ENCODE measurements at regions not wholly inside any gene's neighbourhood (a gene's known extent, or its start where the extent isn't known, plus 50 kb on each side); places are given as distances from the start of the nearest gene placed in this dataset.

DNA sequence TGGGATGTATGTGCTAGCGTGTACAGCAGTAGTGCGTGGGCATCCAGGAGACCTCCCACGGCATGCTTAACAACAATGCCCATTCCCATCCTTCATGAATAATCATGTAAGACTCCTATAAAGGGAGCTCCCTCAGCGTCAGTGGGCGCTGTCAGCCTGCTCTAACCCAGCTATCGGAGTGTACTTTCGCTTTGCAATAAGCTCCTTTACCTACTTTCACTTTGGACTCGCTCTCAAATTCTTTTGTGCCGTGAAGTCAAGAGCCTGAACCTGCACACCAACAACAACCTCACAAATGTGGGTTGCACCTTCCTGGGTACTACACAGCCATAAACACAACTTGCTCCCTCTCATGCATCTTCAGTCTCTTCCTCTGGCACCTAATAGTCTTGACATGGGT lies 114.8 kb upstream of the PAXBP1 start:
- TF ChIP-seq SIN3A (IDR thresholded peaks at IDR 0.05; ENCODE audit: low read depth), result no peak
- TF ChIP-seq, protein P1, sequence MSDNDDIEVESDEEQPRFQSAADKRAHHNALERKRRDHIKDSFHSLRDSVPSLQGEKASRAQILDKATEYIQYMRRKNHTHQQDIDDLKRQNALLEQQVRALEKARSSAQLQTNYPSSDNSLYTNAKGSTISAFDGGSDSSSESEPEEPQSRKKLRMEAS (IDR thresholded peaks at IDR 0.05), result no peak
- no peak for TF ChIP-seq ZBTB33 (IDR thresholded peaks at IDR 0.05; ENCODE audit: extremely low read depth, insufficient replicate concordance, low read length)
- no peak for TF ChIP-seq ZNF274 (IDR thresholded peaks at IDR 0.05; ENCODE audit: low read depth, low read length)
- no peak for TF ChIP-seq SP1 (IDR thresholded peaks at IDR 0.05; ENCODE audit: low read depth)
- TF ChIP-seq, protein P2, sequence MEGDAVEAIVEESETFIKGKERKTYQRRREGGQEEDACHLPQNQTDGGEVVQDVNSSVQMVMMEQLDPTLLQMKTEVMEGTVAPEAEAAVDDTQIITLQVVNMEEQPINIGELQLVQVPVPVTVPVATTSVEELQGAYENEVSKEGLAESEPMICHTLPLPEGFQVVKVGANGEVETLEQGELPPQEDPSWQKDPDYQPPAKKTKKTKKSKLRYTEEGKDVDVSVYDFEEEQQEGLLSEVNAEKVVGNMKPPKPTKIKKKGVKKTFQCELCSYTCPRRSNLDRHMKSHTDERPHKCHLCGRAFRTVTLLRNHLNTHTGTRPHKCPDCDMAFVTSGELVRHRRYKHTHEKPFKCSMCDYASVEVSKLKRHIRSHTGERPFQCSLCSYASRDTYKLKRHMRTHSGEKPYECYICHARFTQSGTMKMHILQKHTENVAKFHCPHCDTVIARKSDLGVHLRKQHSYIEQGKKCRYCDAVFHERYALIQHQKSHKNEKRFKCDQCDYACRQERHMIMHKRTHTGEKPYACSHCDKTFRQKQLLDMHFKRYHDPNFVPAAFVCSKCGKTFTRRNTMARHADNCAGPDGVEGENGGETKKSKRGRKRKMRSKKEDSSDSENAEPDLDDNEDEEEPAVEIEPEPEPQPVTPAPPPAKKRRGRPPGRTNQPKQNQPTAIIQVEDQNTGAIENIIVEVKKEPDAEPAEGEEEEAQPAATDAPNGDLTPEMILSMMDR (IDR thresholded peaks at IDR 0.05 in 2 of 3, conservative IDR thresholded peaks at IDR 0.05 in 1 of 3; ENCODE audit: borderline replicate concordance in 1 of 3, insufficient read depth in 1 of 3, low read depth in 2 of 3, low read length in 2 of 3), result no peak
- no peak for TF ChIP-seq EZH2phosphoT487 (IDR thresholded peaks at IDR 0.05; ENCODE audit: borderline replicate concordance)
- no peak for TF ChIP-seq ATF3 (IDR thresholded peaks at IDR 0.05)
- Histone ChIP-seq H3K9me3 (ENCODE audit: control insufficient read depth in 1 of 2, insufficient read depth in 1 of 2, low read depth in 1 of 2, low read length in 2 of 2) (no peaks in the 10 kb centered on the region), H3K27ac (ENCODE audit: low read depth, low read length) (no peak overlapping the region), H3K9me2 (ENCODE audit: insufficient read depth) (no peaks in the 10 kb centered on the region), H3K4me3 (replicated peaks in 1 of 2; ENCODE audit: low read depth in 1 of 2, low read length in 2 of 2) (no peak overlapping the region), H3K79me2 (ENCODE audit: insufficient read depth, low read length) (no peaks in the 10 kb centered on the region), H2AFZ (ENCODE audit: low read depth, low read length, poor library complexity, severe bottlenecking) (no peak overlapping the region), H3K27me3 (ENCODE audit: insufficient read depth, low read length) (peaks cover 57% of the 10 kb centered on the region), H3K9ac (ENCODE audit: low read length) (no peak overlapping the region), H3K4me2 (ENCODE audit: low read length) (peak overlapping the region; percentile 22; the same call in 1 of the 2 replicates), H4K20me1 (ENCODE audit: insufficient read depth) (no peaks in the 10 kb centered on the region), H3K4me1 (ENCODE audit: control insufficient read depth in 1 of 2, insufficient read depth in 2 of 2, low read length in 2 of 2) (no peaks in the 10 kb centered on the region), H3K36me3 (ENCODE audit: control insufficient read depth in 1 of 2, insufficient read depth in 2 of 2, low read length in 2 of 2) (no peaks in the 10 kb centered on the region)
- DNase-seq (ENCODE audit: low read depth, low spot score) (no peak), ATAC-seq (no peak)
- RAD21 ChIA-PET (ENCODE audit: low non-redundant PET in 1 of 2, low total read pairs in 2 of 2, uncharacterized antibody in 2 of 2, unreplicated experiment in 2 of 2), result no interaction called here
- intact Hi-C loops (cut with micrococcal nuclease), result no loop called here
- CTCF ChIA-PET, result no interaction called here
- no TSS peak for BruUV-seq (replicated peaks)
- POLR2A ChIA-PET, result no interaction called here

Data from HCT116 (cell line).